Skeletal muscle tissue (tissue), 3 donors: ENCODE measurements at regions not wholly inside any gene's neighbourhood (a gene's known extent, or its start where the extent isn't known, plus 50 kb on each side); places are given as distances from the start of the nearest gene placed in this dataset.
A peak's percentile ranks its signal among the peaks of the same experiment; 100 is the strongest.

Experiments
- H3K27ac ChIP-seq: one replicate; pipeline ENCODE4 v1.7.0; 2013; ENCODE audit warnings: mild to moderate bottlenecking, low read depth, low read length, inconsistent platforms
- H3K27me3 ChIP-seq, 3 donors: one replicate each; pipeline ENCODE4 v1.7.0; 2013; ENCODE audit warnings: low read length in 3 of 3; ENCODE audit not compliant: control insufficient read depth in 3 of 3, insufficient read depth in 3 of 3
- H3K36me3 ChIP-seq, 3 donors: one replicate each; pipeline ENCODE4 v1.7.0; 2013; ENCODE audit warnings: low read length in 3 of 3; ENCODE audit not compliant: control insufficient read depth in 3 of 3, insufficient read depth in 3 of 3
- H3K4me1 ChIP-seq, 3 donors: one replicate each; pipeline ENCODE4 v1.7.0; 2013; ENCODE audit warnings: low read length in 3 of 3, mild to moderate bottlenecking in 3 of 3; ENCODE audit not compliant: control insufficient read depth in 3 of 3, insufficient read depth in 3 of 3
- H3K4me3 ChIP-seq, 3 donors: one replicate each; pipeline ENCODE4 v1.7.0; 2013; ENCODE audit warnings: low read length in 3 of 3
- H3K9ac ChIP-seq, 3 donors: one replicate each; pipeline ENCODE4 v1.7.0; 2013; ENCODE audit warnings: low read length in 3 of 3, mild to moderate bottlenecking in 3 of 3, moderate library complexity in 2 of 3, low read depth in 1 of 3
- H3K9me3 ChIP-seq, 3 donors: one replicate each; pipeline ENCODE4 v1.7.0; 2013; ENCODE audit warnings: low read length in 3 of 3; ENCODE audit not compliant: control insufficient read depth in 3 of 3
- donor health status: Osteomylitis.

GRCh38 chr6:169839898-169840631 is 88.6 kb downstream of the ERMARD start:
- Histone ChIP-seq H3K4me1 (peaks cover 0 to 3% (median 0%) of the 10 kb centered on the region in 3 donors), H3K36me3 (no peaks in the 10 kb centered on the region), H3K4me3 (no peak overlapping the region), H3K9me3 (no peaks in the 10 kb centered on the region), H3K27ac (no peak overlapping the region), H3K9ac (no peak overlapping the region), H3K27me3 (peaks cover 13 to 27% (median 21%) of the 10 kb centered on the region in 3 donors)

DNA sequence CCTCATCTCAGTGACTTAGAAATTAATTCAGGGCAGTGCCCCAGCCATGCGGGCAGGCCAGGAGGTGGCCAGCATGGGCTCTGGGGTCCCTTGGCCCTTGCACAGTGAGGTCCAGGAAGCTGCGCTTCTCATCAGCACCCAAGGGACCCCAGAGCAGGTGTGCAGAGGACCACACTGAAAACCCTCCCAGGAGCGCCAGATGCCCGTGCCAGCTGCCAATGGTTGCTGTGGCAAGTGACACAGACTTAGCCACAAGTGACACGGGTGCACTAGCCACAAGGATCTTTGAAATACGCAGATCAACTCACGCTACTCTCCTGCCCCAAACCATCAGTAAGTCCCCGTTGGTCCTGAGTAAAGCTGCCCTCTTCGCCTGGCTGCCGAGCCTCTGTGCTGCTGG is 88.1 kb downstream of the ERMARD start:
- no peaks in the 10 kb centered on the region for H3K9me3 ChIP-seq
- H3K27ac ChIP-seq, result no peak overlapping the region
- peaks cover 9 to 21% (median 17%) of the 10 kb centered on the region in 3 donors for H3K27me3 ChIP-seq
- H3K4me1 ChIP-seq, result peaks cover 0 to 3% (median 0%) of the 10 kb centered on the region in 3 donors
- H3K36me3 ChIP-seq, result no peaks in the 10 kb centered on the region
- H3K9ac ChIP-seq, result no peak overlapping the region
- H3K4me3 ChIP-seq, result no peak overlapping the region

DNA sequence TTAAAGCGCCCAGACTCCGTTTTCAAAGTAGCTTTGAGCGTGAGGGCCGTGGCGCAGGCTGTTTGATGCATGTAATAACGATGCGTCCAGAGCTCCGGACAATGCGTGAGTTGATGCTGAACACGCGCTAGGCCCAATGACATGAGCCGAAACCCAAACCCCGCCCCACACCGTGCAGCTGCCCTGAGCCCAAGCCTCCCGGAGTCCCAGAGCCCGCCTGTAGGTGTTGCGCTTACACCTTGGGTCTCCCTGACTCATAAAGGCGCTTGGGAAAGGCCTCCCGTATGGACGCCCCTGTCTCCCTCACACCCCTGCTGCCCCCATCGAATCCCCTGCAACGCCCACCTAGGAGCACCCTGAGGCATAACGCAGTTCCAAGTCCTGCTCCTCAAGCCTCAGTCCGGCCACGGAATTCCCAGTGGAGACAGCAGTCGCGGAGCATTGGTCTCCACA is 87.6 kb downstream of the ERMARD start:
- H3K27me3 ChIP-seq, result peaks cover 9 to 19% (median 17%) of the 10 kb centered on the region in 3 donors
- H3K36me3 ChIP-seq, result no peaks in the 10 kb centered on the region
- H3K4me1 ChIP-seq, result peaks cover 0 to 3% (median 0%) of the 10 kb centered on the region in 3 donors
- H3K27ac ChIP-seq, result no peak overlapping the region
- no peak overlapping the region for H3K9ac ChIP-seq
- H3K4me3 ChIP-seq, result no peak overlapping the region
- no peaks in the 10 kb centered on the region for H3K9me3 ChIP-seq

DNA sequence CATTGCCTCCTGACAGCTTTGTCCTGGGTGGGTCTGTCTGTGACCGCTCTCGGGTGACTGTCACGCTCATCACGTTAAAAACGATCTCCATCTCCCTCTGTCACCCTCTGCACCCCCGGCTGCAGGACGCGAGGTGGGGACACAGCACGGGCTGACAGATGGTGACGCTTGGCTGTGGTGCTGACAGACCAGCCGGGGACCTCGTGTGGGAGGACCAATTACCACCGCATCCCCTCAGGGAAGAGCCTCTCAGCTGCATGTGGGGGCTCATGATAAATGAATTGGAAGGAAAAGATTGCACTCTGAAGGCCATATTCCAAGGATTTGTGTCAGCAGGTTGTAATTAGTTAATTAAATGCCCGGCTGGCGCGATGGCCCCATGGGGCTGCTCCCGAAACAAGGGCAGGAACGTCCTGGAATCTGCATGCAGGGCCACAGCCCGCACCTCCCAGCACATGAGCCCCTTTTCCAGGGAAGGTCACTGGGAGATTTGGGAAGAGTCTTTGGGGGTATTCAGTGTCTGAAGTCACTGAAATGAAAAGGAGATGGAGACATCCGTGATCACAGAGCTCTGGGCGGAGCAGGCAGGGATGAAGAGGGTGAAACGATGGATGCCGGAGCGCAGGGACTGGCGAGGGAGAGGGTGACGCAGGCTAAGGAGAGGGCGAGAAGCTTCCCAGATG is 87.1 kb downstream of the ERMARD start:
- no peak overlapping the region for H3K4me3 ChIP-seq
- H3K9me3 ChIP-seq, result no peaks in the 10 kb centered on the region
- H3K27ac ChIP-seq, result no peak overlapping the region
- H3K9ac ChIP-seq, result no peak overlapping the region
- H3K36me3 ChIP-seq, result no peaks in the 10 kb centered on the region
- H3K4me1 ChIP-seq, result peaks cover 0 to 3% (median 0%) of the 10 kb centered on the region in 3 donors
- peaks cover 9 to 19% (median 17%) of the 10 kb centered on the region in 3 donors for H3K27me3 ChIP-seq

DNA sequence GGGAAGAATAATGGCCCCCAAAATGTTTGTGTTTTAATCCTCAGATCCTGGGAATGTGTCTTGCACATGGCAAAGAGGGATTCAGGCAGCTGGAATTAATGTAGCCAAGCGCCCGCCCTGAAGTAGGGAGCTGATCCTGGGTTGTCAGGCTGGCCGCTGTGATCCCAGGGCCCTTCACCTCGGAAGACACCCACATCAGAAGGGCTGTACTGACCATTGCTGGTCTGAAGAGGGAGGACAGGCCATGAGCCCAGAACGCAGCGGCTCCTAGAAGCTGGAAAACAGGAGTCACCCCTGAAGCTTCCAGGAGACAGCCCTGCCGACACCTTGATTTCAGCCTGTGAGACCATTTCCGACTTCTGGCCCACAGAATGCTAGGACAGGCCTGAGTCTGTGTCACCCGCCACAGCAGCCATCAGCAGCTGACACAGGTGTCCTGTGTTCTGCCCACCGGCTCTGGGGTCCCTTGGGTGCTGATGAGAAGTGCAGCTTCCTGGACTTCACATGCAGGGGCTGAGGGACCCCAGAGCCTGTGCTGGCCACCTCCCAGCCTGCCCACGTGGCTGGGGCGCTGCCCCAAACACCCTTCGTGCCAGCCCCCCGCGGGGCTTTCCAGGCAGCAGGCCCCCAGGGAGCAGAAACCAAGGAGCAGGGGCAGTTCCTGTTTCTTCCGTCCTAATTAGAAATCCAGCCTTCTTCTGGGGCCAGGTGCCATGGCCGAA is 86.3 kb downstream of the ERMARD start:
- Histone ChIP-seq H3K27ac (no peak overlapping the region), H3K36me3 (no peaks in the 10 kb centered on the region), H3K4me3 (no peak overlapping the region), H3K4me1 (peaks cover 0 to 3% (median 0%) of the 10 kb centered on the region in 3 donors), H3K9ac (no peak overlapping the region), H3K27me3 (peaks cover 9 to 13% (median 11%) of the 10 kb centered on the region in 3 donors), H3K9me3 (no peaks in the 10 kb centered on the region)

GRCh38 chr6:169833258-169833794 is 81.9 kb downstream of the ERMARD start:
- Histone ChIP-seq H3K4me1 (peaks cover 5 to 6% (median 6%) of the 10 kb centered on the region in 3 donors), H3K9me3 (no peaks in the 10 kb centered on the region), H3K36me3 (no peaks in the 10 kb centered on the region), H3K27me3 (peaks cover 0 to 17% (median 15%) of the 10 kb centered on the region in 3 donors), H3K9ac (no peak overlapping the region), H3K4me3 (no peak overlapping the region), H3K27ac (no peak overlapping the region)

- H3K4me1 ChIP-seq, result peaks cover 2 to 6% (median 6%) of the 10 kb centered on the region in 3 donors
- H3K9me3 ChIP-seq, result no peaks in the 10 kb centered on the region
- H3K36me3 ChIP-seq, result no peaks in the 10 kb centered on the region
- H3K27me3 ChIP-seq, result peaks cover 0 to 16% (median 9%) of the 10 kb centered on the region in 3 donors
- H3K9ac ChIP-seq, result peak overlapping the region in 1 of 3 donors; percentile 57
- H3K4me3 ChIP-seq, result no peak overlapping the region
- H3K27ac ChIP-seq, result no peak overlapping the region
Observed at GRCh38 chr6:169832247-169832948, 81.0 kb downstream of the ERMARD start.

- no peak overlapping the region for H3K4me3 ChIP-seq
- no peak overlapping the region for H3K27ac ChIP-seq
- H3K27me3 ChIP-seq, result peaks cover 0 to 15% (median 12%) of the 10 kb centered on the region in 3 donors
- peaks cover 2 to 6% (median 6%) of the 10 kb centered on the region in 3 donors for H3K4me1 ChIP-seq
- H3K36me3 ChIP-seq, result no peaks in the 10 kb centered on the region
- H3K9me3 ChIP-seq, result peaks cover 0 to 2% (median 0%) of the 10 kb centered on the region in 3 donors
- peak overlapping the region in 2 of 3 donors; percentile 33 to 57 for H3K9ac ChIP-seq
Observed at GRCh38 chr6:169831450-169832246, 80.2 kb downstream of the ERMARD start.
